Left colon (tissue), 2 donors: ENCODE measurements at regions not wholly inside any gene's neighbourhood (a gene's known extent, or its start where the extent isn't known, plus 50 kb on each side); places are given as distances from the start of the nearest gene placed in this dataset.
A peak's percentile ranks its signal among the peaks of the same experiment; 100 is the strongest.
"Not testable (repeated sequence)": the region's sequence is repeated elsewhere in the genome, so short reads cannot be mapped to it uniquely, and the experiment has no call there.

Experiments
- ATAC-seq: fragments of 200-7000 bp; cut with Tn5 transposase; one replicate; pipeline ENCODE4 v1.9.1; 2020; ENCODE audit warnings: mild to moderate bottlenecking, moderate library complexity
- DNase-seq, 2 donors: peaks; one replicate each; pipeline ENCODE4 v3.0.0-alpha.2; 2020
- intact Hi-C, 2 donors: fragments of 100-400 bp; cut with DNase I in 1 of 2; cut with micrococcal nuclease in 1 of 2; formaldehyde crosslinking; loops; one replicate each; pipeline versions ENCODE4 v1.11.2 to v1.14.0; 2022; cut with DNase I, micrococcal nuclease
- donor health status: DM: no; HTN: no; CAD: no.
- donor health status: DM: yes; HTN: yes; CAD: no.

DNA sequence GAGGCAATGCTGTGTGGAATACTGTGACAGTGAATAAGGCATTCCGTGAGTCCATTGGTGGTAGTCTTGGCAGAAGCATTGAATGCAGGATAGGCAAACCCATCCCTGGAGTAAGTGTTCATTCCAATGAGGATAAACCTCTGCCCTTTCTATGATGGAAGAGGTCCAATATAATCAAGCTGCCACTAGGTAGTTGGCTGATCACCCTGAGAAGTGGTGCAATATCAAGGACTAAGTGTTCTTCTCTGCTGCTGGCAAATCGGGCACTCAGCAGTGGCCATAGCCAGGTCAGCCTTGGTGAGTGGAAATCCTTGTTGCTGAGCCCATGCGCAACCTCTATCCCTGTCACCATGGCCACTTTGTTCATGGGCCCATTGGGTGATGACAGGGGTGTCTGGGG lies 70.1 kb downstream of the FBXO4 start:
- intact Hi-C loops: no loop called here
- ATAC-seq (no peak), DNase-seq (no peak)

DNA sequence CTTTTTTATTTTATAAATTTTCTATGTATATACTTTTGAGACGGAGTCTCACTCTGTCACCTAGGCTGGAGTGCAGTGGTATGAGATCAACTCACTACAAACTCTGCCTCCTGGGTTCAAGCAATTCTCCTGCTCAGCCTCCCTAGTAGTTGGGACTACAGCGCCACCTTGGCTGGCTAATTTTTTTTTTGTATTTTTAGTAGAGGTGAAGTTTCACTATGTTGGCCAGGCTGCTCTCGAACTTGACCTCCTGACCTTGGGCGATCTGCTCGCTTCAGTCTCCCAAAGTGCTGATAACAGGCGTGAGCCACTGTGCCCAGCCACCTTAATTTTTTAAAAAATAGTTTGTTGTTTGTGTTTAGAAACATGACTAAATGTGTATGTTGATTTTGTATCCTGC lies 76.6 kb downstream of the FBXO4 start:
- DNase-seq (no peak), ATAC-seq (no peak)
- intact Hi-C loops: no loop called here

DNA sequence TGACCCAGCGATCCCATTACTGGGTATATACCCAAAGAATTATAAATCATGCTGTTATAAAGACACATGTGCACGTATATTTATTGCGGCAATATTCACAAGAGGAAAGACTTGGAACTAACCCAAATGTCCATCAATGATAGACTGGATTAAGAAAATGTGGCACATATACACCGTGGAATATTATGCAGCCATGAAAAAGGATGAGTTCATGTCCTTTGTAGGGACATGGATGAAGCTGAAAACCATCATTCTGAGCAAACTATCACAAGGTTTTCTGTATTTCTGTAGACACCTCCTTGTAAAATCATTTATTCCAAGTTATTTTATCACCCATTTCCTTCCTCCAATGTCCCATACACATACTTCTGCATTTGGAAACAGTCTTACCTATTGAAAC lies 78.8 kb downstream of the FBXO4 start:
- intact Hi-C loops, ATAC-seq, DNase-seq: not testable (repeated sequence)

DNA sequence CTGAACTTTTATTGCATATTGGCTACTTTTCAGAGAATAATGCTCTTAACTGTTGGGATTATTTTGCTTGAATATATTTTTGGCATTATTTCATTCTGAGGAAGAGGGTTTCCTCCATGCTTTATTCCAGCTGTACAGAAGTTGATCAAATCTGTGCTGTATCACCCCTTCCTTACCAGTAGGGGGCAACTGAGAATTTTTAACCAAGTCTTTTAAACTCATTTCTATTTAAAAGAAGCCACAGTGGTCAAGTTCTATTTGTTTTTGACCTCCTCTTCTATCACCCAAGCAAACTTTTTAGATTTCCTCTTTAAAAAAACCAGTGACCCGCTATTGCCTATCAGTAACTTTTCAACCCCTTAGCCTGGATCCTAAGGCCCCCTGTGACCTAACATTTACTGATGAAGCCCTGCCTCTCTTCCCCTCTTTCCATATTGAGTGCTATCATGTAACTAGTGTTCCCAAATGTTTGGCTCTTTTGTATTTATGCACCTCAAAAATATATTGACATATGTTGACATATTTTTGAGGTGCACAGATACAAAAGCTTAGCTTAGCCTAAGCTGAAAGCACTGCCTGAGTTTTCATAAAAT lies 80.6 kb downstream of the FBXO4 start:
- intact Hi-C loops: loop anchor here in 1 of 2 donors (5.0 kb wide), 1 partner anchor 762 kb away; no protein-coding TSS in a partner anchor
- ATAC-seq: no peak
- DNase-seq: no peak

DNA sequence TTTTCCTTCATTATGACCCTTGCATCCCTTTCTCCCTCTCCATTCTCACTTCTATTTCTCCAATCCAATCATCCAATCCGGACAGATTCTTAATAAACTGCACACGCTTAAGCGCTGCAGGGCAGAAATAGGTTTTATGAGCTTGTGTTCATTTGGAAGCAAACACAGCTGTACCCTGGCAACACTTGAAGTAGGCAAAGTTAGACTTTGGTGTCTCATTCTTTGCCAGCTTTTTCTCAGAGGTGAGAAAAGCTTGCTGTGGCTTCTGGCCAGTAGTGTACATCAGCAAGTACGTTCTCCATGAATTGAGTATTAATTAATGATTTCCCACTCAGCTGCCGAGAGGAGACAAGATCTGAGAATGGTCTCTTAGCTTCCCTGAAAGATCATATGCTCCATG lies 88.5 kb downstream of the FBXO4 start:
- ATAC-seq: no peak
- no peak for DNase-seq
- intact Hi-C loops: no loop called here

DNA sequence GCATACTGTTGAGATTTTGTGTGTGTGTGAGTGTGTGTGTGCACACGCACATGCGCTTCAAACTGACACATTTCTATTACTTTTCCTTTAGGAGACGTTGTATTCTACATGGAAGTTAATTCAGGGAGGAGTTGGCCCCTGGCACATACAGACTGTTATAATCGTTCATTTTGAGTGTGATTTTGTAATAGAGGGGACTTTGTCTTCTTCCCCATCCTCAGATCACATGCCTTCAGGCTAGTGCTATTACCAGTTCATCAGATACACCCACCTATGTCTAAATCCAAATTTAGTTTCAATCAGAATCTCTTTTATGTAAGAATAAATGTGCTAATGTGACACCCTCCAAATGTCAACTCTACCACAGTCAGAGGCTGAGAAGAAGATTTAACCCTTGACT lies 90.2 kb downstream of the FBXO4 start:
- intact Hi-C loops: no loop called here
- DNase-seq: no peak
- no peak for ATAC-seq

DNA sequence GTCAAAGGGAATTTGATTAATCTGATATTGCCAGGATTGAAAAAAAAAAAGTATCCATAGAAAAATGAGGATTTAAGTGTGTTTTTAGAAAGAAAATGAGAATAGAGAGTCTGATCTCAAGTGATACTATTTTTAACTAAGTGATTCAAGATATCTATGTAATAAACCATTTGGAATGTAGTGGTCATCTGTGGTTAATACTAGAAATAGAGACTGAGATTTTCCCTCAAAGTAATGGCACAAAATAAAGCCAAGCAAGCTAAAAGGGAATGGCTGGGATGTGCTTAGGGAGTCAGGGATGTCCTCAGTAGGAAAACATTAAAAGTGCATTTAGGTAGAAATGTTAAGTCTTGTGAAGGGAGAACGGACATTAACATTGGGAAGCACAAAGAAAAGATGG lies 90.6 kb downstream of the FBXO4 start:
- DNase-seq: no peak
- intact Hi-C loops: no loop called here
- no peak for ATAC-seq

DNA sequence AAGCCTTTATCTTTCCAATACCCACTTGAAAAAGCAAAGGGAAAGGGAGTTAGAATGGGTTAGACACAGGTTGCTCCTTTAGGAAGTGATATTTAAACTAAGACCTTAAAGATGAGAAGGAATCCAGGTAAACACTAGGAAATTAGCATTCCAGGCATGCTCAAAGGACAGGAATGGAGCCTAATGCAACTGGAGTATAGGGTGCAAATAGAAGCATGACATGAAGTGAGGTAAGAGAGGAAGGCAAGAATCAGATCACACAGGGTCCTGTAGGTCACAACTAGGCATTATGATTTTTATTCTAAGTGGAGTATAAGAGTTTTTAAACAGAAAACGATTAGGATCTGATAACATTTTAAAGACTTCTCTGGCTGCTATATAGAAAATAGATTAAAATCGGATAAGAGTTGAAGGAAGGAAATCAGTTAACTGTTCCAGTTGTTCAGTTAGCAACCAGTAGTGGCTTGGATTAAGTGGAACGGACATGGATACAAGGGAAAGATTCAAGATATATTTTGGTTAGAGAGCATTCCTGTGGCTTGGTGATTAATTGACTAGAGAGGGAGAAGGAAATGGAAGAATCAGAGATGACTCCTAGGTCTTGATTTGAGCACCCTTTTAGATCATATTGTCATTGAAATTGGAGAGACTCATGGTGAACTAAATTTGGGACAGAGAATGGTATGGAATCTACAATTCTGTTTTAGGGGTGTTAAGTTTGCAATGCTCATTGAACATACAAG lies 95.9 kb downstream of the FBXO4 start:
- DNase-seq: no peak
- no peak for ATAC-seq
- intact Hi-C loops: no loop called here

DNA sequence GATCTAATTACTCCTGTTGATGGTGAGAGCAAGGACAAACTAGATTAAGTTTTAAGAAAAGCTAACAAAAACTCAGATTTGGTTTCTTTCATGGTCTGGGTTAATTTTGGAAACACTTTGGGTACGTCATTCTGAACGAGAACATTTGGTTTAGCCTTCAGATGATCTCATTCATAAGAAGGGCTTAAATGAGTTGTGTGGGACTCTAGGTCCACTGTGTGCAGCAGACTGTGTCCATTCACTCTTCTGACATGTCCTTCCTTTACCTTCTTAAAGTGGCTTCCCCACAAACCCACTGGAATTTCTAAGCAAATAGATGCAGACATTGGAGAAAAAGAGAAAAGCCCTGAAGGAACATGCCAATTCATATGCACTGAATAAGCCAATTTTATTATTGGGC lies 96.8 kb downstream of the FBXO4 start:
- intact Hi-C loops: no loop called here
- ATAC-seq (no peak), DNase-seq (no peak)

DNA sequence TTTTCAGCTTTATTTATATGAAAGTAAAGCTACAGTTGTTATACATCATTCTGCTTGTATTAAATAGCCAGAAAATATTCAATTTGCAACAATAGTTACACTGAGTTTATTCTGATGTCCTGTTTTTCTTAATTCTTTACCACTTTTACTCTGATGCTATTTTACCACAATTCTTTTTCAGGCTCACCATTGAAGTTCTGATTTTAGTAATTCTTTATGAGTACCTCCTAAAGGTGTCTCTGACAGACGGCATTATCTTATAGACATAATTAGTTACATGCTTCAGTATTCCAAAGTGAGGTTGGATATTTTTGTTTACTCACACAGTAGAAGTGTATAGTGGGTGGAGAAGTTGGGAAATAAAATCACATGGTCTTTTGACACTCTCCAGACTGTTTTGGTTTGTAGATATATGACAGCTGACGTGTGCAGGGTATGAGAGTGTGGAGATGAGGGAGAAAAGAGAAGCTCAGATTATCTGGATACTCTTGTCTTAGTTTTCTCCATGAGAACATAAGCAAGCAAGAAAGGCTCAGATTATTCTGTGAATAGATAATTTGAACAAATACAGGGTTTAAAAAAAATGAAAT lies 97.4 kb downstream of the FBXO4 start:
- DNase-seq (no peak), ATAC-seq (no peak)
- intact Hi-C loops: no loop called here

DNA sequence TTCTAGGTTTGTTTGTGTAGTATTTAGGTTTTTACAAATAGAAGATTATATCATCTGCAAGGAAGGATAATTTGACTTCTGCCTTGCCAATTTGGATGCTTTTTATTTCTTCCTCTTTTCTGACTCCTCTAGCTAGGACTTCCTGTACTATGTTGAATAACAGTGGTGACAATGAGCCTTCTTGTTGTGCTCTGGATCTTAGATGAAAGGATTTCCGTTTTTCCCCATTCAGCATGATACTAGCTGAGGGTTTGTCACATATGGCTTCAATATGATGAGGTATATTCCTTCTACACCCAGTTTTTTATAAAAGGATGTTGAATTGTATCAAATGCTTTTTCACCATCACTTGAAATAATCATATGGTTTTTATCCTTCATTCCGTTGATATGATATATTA lies 101.4 kb downstream of the FBXO4 start:
- intact Hi-C loops: no loop called here
- DNase-seq (no peak), ATAC-seq (no peak)

DNA sequence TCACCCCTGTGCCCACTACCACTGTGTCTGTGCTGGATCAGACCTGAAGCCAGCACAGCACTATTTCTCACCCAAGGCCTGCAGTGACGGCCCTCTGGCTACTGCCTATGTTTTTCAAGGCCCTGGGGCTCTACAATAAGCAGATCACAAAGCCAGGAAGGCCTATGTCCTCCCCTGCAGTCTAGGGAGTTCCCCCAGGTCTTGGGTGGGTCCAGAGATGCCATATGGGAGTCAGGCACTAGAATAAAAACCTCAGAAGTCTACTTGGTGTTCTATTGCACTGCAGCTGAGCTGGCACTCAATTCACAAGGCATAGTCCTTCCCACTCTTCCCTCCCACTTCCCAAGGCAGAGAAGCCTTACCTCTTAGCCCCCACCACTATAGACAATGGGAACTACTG lies 107.1 kb downstream of the FBXO4 start:
- DNase-seq (no peak), ATAC-seq (no peak)
- intact Hi-C loops: no loop called here

DNA sequence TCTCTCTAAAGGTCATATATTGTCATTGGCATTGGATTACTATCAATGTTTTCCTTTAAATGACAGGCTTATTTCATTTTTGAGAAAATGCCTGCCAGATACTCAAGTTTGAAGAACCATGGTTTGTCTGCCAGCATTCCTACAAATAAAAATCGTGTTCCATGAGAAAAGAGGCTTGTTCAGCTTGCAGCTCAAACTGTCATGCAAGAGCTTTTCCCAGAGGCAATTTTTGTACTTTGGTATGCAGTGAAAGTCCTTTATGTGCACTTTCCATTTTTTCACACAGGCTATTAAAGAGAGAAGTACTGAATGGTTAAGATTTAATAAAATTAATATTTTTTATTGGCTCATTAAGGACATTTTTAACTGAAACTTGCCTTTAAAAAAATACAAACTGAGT lies 110.4 kb downstream of the FBXO4 start:
- no peak for ATAC-seq
- DNase-seq: no peak
- intact Hi-C loops: no loop called here

DNA sequence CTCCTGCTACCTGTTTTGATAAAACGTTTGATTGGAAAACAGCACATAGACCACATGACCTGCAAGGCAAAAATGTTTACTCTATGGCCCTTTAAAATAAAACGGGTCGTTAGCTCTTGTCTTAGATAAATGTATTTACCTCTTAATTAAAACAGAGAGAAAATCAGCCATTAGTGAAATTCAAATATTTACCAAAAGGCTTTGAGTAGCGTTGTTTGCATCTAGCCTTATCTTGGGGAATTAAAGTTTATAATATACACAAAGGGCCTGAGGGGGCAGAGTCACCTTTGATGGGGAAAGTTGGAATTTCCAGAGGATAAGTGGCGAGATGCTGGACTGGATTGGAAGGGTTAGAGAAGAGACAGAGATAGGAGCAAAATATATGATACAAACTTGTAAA lies 111.3 kb downstream of the FBXO4 start:
- no peak for ATAC-seq
- no peak for DNase-seq
- intact Hi-C loops: no loop called here

DNA sequence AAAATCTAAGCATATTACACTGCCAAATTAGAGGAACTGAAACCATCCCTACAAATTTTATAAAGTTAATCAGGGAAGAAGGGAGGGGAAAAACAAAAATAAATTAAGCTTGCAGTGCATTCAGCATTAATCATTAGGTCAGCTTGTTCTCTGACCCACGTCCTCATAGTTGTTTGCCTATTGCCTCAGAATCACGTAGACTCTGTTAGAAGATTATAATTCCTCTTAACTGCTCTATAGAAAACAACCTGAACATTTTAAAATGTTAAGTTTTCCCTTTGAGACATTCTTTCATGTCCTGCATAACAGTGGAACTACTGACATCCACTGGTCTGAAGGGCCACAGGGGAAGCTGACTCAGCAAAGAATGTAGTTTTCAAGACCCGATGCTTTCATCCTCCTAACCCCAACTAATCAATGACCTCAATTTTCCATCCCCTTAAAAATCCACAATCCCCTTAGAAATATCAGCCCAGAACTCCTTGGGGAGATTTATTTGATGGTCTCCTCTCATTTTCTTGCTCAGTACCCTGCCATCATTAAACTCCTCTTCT lies 112.4 kb downstream of the FBXO4 start:
- intact Hi-C loops: no loop called here
- ATAC-seq: no peak
- DNase-seq: no peak

DNA sequence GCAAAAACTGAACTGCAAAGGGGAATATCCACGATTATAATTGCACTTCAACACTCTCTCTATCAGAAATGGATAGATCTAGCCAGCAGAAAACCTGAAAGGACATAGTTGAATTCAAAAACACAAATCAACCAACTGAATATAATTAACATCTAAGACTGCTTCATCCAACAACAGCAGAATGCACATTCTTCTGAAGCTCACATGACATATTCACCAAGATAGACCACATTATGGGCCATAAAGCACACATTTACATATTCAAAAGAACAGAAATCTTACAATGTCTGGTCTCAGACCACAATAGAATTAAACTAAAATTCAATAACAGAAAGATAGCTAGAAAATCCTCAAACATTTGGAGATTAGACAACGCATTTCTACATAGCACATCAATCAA lies 118.3 kb downstream of the FBXO4 start:
- intact Hi-C loops: no loop called here
- ATAC-seq: no peak

DNA sequence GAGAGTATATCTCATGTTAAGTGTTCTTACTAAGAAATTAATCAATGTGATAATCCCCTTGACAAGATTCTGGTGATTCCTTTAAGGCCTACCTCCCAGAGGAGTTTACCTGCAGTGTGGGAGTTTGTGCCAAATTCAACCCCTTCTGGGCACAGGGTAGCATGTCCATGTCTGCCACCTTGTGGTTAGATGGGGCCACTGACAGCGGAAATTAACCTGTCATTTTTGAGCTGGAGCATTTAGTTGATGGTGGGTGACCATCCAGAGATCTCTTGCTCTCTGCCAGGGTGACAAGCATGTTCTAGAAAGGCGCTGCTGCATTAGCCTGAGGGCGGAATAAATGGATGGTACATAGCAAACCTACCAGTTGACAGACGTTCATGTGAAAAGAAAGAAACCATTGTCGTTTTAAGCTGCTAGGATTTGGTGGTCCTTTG lies 132.2 kb downstream of the FBXO4 start:
- DNase-seq (peak in 1 of 2 donors; percentile 45), ATAC-seq (peak; percentile 64)
- intact Hi-C loops: loop anchor here in 1 of 2 donors (5.0 kb wide), 1 partner anchor 200 kb away; no protein-coding TSS in a partner anchor

More for the DNA sequence above, 118.3 kb downstream of the FBXO4 start:
- no peak for DNase-seq

DNA sequence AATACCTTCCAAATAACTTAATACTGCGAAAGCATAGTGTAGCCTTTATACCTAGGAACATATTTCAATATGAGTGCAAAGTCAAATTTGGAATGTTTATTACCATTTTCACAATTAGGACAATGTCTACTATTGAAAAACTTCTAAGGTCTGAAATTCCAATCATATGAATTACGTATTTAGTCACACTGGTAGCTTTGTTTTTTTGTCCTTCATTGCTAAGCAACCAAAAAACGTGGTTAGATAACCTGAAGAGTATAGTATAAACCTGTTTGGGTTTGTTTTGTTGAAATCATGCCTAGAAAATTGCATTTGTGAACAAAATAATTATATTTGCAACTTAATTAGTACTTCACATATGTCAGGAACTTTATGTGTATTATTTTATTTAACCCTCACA lies 134.2 kb downstream of the FBXO4 start:
- no peak for ATAC-seq

DNA sequence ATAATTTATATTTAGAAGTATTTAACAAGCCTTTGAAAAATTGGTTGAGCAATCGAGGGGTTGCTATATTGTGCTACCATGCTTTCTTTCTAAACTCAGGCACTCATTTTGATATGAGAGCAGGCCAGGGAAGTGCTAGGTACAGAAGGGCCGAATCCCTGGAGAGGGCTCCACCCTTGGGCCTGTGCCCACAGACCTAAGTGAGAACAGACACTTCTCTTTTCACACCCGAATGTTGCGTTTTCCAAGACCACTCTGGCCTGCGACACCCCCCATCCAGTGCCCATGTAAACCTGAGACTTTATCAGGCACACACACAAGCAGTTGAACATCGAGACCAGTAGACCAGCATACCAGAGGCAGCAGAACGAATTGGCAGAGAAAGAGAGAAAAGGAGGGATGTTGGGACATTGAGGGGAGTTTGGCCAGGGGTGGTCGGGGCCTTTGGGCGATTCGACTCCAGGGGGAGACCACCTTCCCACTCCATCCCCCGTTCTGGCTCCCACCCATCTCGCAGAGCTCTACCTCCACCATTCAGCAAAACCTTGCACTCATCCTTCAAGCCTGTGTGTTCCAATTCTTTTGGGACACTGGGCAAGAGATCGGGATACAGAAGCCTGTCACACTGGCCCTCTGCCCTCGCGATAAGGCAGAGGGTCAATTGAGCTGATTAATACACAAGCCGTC lies 134.8 kb downstream of the FBXO4 start:
- intact Hi-C loops: loop anchor here in 1 of 2 donors (5.0 kb wide), 1 partner anchor 203 kb away; no protein-coding TSS in a partner anchor
- DNase-seq (no peak), ATAC-seq (no peak)

More for the DNA sequence above, 134.2 kb downstream of the FBXO4 start:
- intact Hi-C loops: loop anchor here in 1 of 2 donors (5.0 kb wide), 1 partner anchor 202 kb away; no protein-coding TSS in a partner anchor
- DNase-seq: no peak
